Left lung (tissue), 4 donors: ENCODE measurements at regions not wholly inside any gene's neighbourhood (a gene's known extent, or its start where the extent isn't known, plus 50 kb on each side); places are given as distances from the start of the nearest gene placed in this dataset.

Experiments
- ATAC-seq: fragments of 200-7000 bp; cut with Tn5 transposase; one replicate; pipeline ENCODE4 v1.9.1; 2020; ENCODE audit warnings: moderate library complexity
- DNase-seq, 4 donors: peaks; one replicate each; pipeline ENCODE4 v3.0.0-alpha.2; 2013 to 2020
- H3K27ac ChIP-seq, 2 donors: fragments of 200-600 bp; sonication (generic) in 1 of 2; one replicate each; pipeline versions ENCODE4 v1.5.0 to v1.8.0; 2020 to 2021
- H3K27me3 ChIP-seq, 2 donors: fragments of 200-600 bp; sonication (generic) in 1 of 2; one replicate each; pipeline versions ENCODE4 v1.5.0 to v1.8.0; 2020 to 2021
- H3K36me3 ChIP-seq, 2 donors: fragments of 200-600 bp; sonication (generic) in 1 of 2; one replicate each; pipeline versions ENCODE4 v1.5.0 to v1.8.0; 2020 to 2021
- H3K4me1 ChIP-seq, 2 donors: fragments of 200-600 bp; one replicate each; pipeline ENCODE4 v1.8.0; 2021
- H3K4me3 ChIP-seq, 2 donors: fragments of 200-600 bp; sonication (generic) in 1 of 2; one replicate each; pipeline versions ENCODE4 v1.5.0 to v1.8.0; 2020 to 2021; ENCODE audit warnings: mild to moderate bottlenecking in 1 of 2
- H3K9me3 ChIP-seq, 2 donors: fragments of 200-600 bp; sonication (generic) in 1 of 2; one replicate each; pipeline versions ENCODE4 v1.5.0 to v1.8.0; 2020 to 2021
- CTCF ChIP-seq, 2 donors: fragments of 200-600 bp; sonication (generic) in 1 of 2; IDR thresholded peaks; one replicate each; pipeline versions ENCODE4 v1.5.0 to v1.8.0; 2021; ENCODE audit warnings: antibody characterized with exemption in 2 of 2
- intact Hi-C, 2 donors: fragments of 100-400 bp; cut with DNase I; formaldehyde crosslinking; loops; one replicate each; pipeline versions ENCODE4 v1.11.2 to v1.14.2; 2022
- donor health status: DM: no; HTN: yes; CAD: no.
- donor health status: DM: no; HTN: no; CAD: no.

GRCh38 chr5:28468166-28468565 lies 1429.8 kb upstream of the CDH9 start:
- Histone ChIP-seq H3K9me3 (peaks cover 0 to 2% of the 10 kb centered on the region in 2 donors), H3K4me1 (no peaks in the 10 kb centered on the region), H3K4me3 (no peak overlapping the region), H3K36me3 (no peaks in the 10 kb centered on the region), H3K27ac (no peak overlapping the region), H3K27me3 (no peaks in the 10 kb centered on the region)
- intact Hi-C loops: no loop called here
- ATAC-seq: no peak
- TF ChIP-seq CTCF (IDR thresholded peaks at IDR 0.05): no peak
- no peak for DNase-seq

- no peaks in the 10 kb centered on the region for H3K27me3 ChIP-seq
- intact Hi-C loops: no loop called here
- no peak overlapping the region for H3K4me3 ChIP-seq
- H3K36me3 ChIP-seq: no peaks in the 10 kb centered on the region
- TF ChIP-seq CTCF (IDR thresholded peaks at IDR 0.05): no peak
- DNase-seq (no peak), ATAC-seq (no peak)
- H3K4me1 ChIP-seq: no peaks in the 10 kb centered on the region
- no peak overlapping the region for H3K27ac ChIP-seq
- H3K9me3 ChIP-seq: peaks cover 0 to 2% of the 10 kb centered on the region in 2 donors
These were observed 1425.3 kb upstream of the CDH9 start for GRCh38 chr5:28463728-28464127.

GRCh38 chr5:28451483-28451882 lies 1413.1 kb upstream of the CDH9 start:
- ATAC-seq (peak; percentile 65), DNase-seq (no peak)
- Histone ChIP-seq H3K9me3 (peaks cover 0 to 17% of the 10 kb centered on the region in 2 donors), H3K27me3 (no peaks in the 10 kb centered on the region), H3K27ac (no peak overlapping the region), H3K4me3 (no peak overlapping the region), H3K4me1 (no peaks in the 10 kb centered on the region), H3K36me3 (no peaks in the 10 kb centered on the region)
- intact Hi-C loops: no loop called here
- no peak for TF ChIP-seq CTCF (IDR thresholded peaks at IDR 0.05)

- intact Hi-C loops: no loop called here
- no peak overlapping the region for H3K4me3 ChIP-seq
- H3K27me3 ChIP-seq: no peaks in the 10 kb centered on the region
- no peak for DNase-seq
- H3K4me1 ChIP-seq: no peaks in the 10 kb centered on the region
- H3K36me3 ChIP-seq: no peaks in the 10 kb centered on the region
- peaks cover 0 to 22% of the 10 kb centered on the region in 2 donors for H3K9me3 ChIP-seq
- no peak overlapping the region for H3K27ac ChIP-seq
- peak; percentile 72 for ATAC-seq
- TF ChIP-seq CTCF (IDR thresholded peaks at IDR 0.05): no peak
These were observed 1412.6 kb upstream of the CDH9 start for GRCh38 chr5:28450997-28451396.

GRCh38 chr5:28448791-28449190 lies 1410.4 kb upstream of the CDH9 start:
- peaks cover 0 to 36% of the 10 kb centered on the region in 2 donors for H3K9me3 ChIP-seq
- intact Hi-C loops: no loop called here
- no peak for TF ChIP-seq CTCF (IDR thresholded peaks at IDR 0.05)
- DNase-seq (peak in 1 of 4 donors; percentile 24), ATAC-seq (no peak)
- no peaks in the 10 kb centered on the region for H3K4me1 ChIP-seq
- H3K27ac ChIP-seq: no peak overlapping the region
- H3K36me3 ChIP-seq: no peaks in the 10 kb centered on the region
- H3K27me3 ChIP-seq: no peaks in the 10 kb centered on the region
- H3K4me3 ChIP-seq: no peak overlapping the region
